HG02885 (cell line): ENCODE measurements at regions not wholly inside any gene's neighbourhood (a gene's known extent, or its start where the extent isn't known, plus 50 kb on each side); places are given as distances from the start of the nearest gene placed in this dataset.

Experiments
- ATAC-seq: cut with Tn5 transposase; IDR thresholded peaks from one replicate; pipeline ENCODE4 v1.9.1; 2021; ENCODE audit warnings: mild to moderate bottlenecking; ENCODE audit not compliant: unreplicated experiment, poor library complexity

DNA sequence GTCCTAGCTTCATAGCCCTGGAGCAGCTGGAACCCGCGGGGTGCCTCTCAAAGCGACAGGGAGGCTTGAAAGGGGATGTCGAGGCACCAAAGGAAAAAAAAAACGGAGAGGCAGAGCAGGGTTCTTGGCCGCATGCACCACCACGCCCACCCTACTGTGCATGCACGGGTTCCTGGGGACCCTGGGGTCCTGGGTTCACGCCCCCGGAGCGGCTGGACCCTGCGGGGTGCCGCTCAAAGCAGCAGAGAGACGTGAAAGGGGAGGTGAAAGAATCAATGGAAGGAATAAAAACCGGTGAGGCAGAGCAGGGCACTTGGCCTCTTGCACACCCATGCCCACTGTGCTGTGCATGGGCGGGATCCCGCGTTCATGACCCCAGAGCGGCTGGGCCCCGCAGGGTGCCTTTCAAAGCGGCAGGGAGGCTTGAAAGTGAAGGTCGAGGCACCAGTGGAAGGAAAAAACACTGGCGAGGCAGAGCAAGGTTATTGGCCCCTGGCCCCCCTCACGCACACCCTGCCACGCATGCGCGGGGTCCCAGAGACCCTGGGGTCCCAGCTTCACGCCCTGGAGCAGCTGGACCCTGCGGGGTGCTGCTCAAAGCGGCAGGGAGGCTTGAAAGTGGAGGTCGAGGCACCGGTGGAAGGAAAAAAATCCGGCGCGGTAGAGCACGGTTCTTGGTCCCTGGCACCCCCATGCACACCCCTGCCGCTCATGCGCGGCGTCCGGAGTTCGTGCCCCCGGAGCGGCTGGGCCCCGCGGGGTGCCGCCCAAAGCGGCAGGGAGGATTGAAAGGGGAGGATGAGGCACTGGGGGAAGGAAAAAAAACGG is 318.5 kb downstream of the ALG10 start:
- no peak for ATAC-seq

DNA sequence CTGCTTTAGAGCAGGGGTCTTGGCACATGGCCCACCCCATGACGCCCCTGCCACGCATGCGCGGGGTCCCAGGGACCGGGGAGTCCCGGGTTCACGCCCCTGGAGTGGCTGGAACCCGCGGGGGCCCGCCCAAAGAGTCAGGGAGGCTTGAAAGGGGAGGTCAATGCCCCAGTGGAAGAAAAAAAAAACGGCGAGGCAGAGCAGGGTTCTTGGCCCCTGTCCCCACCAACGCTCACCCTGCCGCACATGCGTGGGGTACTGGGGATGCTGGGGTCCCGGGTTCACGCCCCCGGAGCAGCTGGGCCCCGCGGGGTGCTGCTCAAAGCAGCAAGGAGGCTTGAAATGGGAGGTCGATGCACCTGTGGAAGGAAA is 319.1 kb downstream of the ALG10 start:
- ATAC-seq = no peak

DNA sequence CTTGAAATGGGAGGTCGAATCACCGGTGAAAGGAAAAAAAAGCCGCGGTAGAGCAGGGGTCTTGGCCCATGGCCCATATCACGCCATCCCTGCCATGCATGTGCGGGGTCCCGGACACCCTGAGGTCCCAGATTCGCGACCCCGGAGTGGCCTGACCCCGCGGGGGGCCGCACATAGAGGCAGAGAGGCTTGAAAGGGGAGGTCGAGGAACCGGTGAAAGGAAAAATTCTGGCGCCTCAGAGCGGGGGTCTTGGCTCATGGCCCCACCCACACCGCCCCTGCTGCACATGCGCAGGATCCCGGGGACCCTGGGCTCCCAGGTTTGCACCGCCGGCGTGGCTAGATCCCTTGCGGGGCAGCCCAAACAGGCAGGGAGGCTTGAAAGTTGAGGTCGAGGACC is 319.8 kb downstream of the ALG10 start:
- no peak for ATAC-seq

GRCh38 chr12:34343345-34343744 is 321.0 kb downstream of the ALG10 start:
- ATAC-seq = no peak

- no peak for ATAC-seq
These were observed 321.5 kb downstream of the ALG10 start for GRCh38 chr12:34343766-34344165.

DNA sequence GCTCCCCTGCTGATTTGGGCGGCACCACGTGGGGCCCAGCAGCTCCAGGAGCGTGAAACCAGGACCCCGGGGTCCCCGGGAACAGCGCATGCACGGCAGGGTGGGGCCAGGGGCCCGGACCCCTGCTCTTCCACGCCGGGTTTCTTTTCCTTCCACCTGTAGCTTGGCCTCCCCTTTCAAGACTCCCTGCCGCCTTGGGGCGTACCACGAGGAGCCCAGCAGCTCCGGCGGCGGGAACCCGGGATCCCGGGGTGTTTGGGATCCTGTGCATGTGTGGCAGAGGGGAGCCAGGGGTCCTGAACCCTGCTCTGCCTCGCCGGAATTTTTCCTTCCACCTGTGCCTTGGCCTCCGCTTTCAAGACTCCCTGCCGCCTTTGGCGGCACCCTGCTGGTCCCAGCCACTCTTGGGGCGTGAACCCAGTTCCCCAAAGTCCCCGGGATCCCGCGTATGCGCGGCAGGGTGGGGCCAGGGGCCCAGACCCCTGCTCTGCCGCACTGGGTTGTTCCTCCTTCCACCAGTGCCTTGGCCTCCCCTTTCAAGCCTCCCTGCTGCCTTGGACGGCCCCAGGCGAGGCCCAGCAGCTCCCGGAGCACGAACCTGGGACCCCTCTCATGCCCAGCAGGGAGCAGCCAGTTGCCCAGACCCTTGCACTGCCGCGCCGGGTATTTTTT is 322.7 kb downstream of the ALG10 start:
- no peak for ATAC-seq

- ATAC-seq = no peak
These were observed 323.5 kb downstream of the ALG10 start for GRCh38 chr12:34345801-34346200.

DNA sequence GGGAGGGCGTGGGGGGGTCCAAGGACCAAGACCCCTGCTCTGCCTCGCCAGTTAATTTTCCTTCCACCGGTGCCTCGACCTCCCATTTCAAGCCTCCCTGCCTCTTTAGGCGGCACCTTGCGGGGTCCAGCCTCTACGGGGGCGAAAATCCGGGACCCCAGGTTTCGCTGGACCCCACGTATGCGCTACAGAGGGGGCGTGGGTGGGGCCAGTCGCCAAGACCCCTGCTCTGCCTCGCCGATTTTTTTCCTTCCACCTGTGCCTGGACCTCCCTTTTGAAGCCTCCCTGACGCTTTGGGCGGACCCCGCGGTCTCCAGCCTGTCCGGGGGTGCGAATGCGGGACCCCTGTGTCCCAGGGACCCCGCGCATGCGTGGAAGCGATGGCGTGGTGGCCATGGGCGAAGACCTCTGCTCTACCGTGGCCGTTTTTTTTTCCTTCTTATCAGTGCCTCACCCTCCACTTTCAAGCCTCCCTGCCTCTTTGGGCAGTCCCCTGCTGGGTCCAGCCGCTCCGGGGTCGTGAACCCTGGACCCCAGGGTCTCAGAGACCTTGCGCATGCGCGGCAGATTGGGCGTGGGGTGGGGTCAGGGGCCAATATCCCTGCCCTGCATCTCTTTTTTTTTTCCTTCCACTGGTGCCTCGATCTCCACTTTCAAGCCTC is 324.2 kb downstream of the ALG10 start:
- no peak for ATAC-seq

DNA sequence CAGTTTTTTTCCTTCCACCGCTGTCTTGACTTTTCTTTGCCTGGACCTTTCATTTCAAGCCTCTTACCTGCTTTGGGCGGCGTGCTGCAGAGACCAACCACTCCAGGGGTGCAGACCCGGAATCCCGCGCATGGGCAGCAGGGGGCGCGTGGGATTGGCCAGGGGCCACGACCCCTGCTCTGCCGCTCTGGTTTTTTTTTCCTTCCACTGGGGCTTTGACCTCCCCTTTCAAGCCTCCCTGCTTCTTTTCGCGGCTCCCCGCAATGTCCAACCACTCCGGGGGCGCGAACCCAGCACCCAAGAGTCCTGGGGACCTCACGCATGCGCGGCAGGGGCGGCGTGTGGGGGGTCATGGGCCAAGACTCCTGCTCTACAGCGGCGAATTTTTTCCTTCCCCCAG is 325.1 kb downstream of the ALG10 start:
- no peak for ATAC-seq

- ATAC-seq = no peak
These were observed 325.8 kb downstream of the ALG10 start for GRCh38 chr12:34348064-34348463.

- ATAC-seq = no peak
These were observed 326.8 kb downstream of the ALG10 start for GRCh38 chr12:34348836-34349672.

DNA sequence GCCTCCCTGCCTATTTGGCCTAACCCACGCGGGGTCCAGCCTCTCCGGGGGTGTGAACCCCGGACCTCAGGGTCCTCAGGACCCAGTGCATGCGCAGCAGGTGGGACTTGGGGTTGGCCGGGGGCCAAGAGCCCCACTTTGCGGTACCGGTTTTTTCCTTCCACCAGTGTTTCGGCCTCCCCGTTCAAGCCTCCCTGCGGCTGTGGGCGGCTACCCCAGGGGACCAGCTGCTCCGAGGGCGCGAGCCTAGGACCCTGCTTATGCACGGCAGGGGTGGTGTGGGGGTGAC is 327.3 kb downstream of the ALG10 start:
- ATAC-seq = no peak

DNA sequence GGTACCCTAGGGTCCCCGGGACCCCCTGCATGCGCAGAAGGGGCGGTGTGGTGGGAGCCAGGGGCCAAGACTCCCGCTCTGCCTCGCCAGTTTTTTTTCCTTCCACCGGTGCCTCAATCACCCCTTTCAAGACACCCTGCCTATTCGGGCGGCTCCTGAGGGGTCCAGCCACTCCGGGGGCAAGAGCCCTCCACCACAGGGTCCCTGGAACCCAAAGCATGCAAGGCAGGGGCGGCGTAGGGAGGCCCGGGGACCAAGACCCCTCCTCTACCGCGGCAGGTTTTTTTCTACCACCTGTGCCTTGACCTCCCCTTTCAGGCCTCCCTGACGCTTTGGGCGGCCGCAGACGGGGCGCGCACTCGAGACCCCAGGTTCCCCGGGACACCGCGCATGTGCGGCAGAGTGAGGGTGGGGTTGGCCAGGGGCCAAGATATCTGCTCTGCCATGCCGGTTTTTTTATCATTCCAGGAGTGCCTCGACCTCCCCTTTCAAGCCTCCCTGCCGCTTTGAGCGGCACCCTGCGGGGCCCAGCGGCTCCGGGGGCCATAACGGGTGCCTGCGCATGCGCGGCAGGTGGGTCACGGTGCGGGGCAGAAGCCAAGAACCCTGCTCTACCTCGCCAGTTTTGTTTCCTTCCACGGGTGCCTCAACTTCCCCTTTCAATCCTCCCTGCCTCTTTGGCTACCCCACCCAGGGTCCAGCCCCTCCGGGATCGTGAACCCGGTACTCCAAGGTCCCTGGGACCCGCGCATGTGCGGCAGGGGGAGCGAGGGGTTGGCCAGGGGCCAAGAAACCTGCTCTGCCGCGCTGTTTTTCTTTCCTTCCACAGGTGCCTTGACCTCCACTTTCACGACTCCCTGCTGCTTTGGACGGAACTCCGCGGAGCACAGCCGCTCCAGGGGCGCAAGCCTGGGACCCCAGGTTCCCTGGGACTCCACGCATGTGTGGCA is 328.1 kb downstream of the ALG10 start:
- ATAC-seq = no peak

DNA sequence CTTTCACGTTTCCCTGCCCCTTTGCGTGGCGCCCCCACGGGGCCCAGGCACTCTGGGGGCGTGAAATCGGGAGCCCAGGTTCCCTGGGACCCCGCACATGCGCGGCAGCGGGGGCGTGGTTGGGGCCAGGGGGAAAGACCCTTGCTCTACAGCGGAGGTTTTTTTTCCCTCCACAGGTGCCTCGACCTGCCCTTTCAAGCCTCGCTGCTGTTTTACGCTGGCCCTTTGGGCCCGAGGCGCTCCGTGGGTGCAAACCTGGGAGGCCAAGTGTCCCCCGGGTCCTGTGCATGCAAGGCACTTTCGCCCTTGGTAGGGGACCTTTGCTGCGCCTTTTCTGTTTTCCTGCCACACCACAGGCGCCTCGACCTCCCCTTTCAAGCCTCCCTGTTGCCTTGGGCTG is 329.8 kb downstream of the ALG10 start:
- ATAC-seq = no peak

DNA sequence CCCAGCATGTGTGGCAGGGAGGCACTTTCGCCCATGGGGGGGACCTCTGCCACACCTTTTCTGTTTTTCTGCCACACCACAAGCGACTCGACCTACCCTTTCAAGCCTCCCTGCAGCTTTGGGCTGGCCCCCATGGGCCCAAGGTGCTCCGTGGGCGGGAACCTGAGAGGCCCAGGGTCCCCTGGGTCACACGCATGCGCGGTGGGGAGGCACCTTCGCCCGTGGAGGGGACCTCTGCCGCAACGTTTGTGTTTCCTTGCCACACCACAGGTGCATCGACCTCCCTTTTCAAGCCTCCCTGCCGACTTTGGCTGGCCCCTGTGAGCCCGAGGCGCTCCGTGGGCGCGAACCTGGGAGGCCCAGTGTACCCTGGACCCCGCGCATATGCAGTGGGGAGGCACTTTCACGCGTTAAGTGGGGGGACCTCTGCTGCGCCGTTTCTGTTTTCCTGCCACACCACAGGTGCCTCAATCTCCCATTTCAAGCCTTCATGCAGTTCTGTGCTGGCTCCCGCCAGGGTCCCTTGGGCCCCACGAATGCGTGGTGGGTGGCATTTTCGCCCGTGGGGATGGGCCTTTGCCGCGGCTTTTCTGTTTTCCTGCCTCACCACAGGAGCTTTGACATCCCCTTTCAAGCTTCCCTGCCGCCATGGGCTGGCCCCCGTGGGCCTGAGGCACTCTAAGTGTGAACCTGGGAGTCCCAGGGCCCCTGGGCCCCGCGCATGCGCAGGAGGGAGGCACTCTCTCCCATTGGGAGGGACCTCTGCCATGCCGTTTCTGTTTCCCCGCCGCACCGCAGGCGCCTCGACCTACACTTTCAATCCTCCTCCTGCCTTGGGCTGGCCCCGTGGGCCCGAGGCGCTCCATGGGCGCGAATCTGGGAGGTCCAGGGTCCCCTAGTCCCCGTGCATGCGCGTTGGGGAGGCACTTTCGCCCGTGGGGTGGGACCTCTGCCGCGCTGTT is 332.2 kb downstream of the ALG10 start:
- ATAC-seq = no peak

DNA sequence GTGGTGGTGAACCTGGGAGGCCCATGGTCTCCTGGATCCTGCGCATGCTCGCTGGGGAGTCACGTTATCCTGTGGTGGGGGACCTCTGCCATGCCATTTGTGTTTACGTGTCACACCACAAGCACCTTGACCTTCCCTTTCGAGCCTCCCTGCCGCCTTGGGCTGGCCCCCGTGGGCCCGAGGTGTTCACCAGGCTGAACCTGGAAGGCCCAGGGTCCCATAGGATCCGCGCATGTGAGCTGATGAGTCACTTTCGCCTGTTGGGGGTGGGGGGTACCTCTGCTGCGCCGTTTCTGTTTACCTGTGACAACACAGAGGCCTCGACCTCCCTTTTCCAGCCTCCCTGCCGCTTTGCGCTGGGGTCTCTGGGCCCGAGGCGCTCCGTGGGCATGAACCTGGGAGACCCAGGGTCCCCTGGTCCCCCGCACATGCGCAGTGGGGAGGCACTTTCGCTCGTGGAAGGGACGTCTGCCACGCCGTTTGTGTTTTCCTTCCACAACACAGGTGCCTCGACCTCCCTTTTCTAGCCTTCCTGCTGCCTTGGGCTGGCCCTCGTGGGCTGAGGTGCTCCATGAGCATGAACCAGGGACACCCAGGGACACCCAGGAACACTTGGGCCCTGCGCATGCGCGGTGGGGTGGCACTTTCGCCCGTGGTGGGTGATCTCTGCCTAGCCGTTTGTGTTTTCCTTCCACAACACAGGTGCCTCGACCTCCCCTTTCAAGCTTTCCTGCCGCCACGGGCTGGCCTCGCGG is 334.1 kb downstream of the ALG10 start:
- ATAC-seq = no peak

DNA sequence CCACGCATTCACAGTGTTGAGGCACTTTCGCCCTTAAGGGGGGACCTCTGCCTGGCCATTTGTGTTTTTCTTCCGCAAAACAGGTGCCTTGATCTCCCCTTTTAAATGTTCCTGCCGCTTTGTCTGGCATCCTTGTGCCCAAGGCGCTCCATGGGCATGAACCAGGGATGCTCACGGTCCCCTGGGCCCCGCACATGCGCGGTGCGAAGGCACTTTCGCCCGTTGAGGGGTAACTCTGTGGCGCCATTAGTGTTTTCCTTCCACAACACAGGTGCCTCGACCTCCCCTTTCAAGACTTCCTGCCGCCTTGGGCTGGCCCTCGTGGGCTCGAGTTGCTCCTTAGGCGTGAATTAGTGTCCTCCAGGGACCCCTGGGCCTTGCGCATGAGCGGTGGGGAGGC is 335.5 kb downstream of the ALG10 start:
- ATAC-seq = no peak

DNA sequence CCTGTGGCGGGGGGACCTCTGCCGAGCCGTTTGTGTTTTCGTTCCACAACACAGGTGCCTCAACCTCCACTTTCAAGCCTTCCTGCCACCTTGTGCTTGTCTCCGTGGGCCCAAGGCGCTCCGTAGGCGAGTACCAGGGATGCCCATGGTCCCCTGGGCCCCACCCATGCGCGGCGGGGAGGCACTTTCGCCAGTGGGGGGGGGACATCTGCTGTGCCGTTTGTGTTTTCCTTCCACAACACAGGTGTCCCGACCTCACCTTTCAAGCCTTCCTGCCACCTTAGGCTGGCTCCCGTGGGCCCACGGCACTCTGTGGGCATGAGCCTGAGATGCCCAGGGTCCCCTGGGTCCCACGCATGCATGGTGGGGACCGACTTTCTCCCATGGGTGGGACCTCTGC is 335.9 kb downstream of the ALG10 start:
- no peak for ATAC-seq
